Activated CD4-positive, alpha-beta T cell treated with anti-CD3 and anti-CD28 coated beads, Interleukin-2, Interleukin-4, amounts not matched to agents 100 ng/mL and 50 ng/mL, durations not matched to agents 16 hours and 8 hours (primary cell): ENCODE measurements at regions not wholly inside any gene's neighbourhood (a gene's known extent, or its start where the extent isn't known, plus 50 kb on each side); places are given as distances from the start of the nearest gene placed in this dataset.

Experiments
- DNase-seq: peaks from one replicate; pipeline ENCODE4 v3.0.0-alpha.2; 2020; ENCODE audit warnings: low spot score

GRCh38 chr16:35733971-35734702 is 2274.7 kb downstream of the TP53TG3F start:
- no peak for DNase-seq

- DNase-seq: no peak
Observed at GRCh38 chr16:35734728-35735402, 2275.5 kb downstream of the TP53TG3F start.

- DNase-seq: no peak
Observed at GRCh38 chr16:35735403-35736251, 2276.2 kb downstream of the TP53TG3F start.

- DNase-seq: no peak
Observed at GRCh38 chr16:35736546-35736945, 2277.1 kb downstream of the TP53TG3F start.

GRCh38 chr16:35737076-35737475 is 2277.7 kb downstream of the TP53TG3F start:
- no peak for DNase-seq

- DNase-seq: no peak
Observed at GRCh38 chr16:35741546-35741945, 2282.1 kb downstream of the TP53TG3F start.

- DNase-seq: no peak
Observed at GRCh38 chr16:35743101-35743692, 2283.8 kb downstream of the TP53TG3F start.

- DNase-seq: no peak
Observed at GRCh38 chr16:35744084-35744483, 2284.7 kb downstream of the TP53TG3F start.

- no peak for DNase-seq
Observed at GRCh38 chr16:35744726-35745125, 2285.3 kb downstream of the TP53TG3F start.

- DNase-seq: no peak
Observed at GRCh38 chr16:35745191-35745590, 2285.8 kb downstream of the TP53TG3F start.

GRCh38 chr16:35745821-35746248 is 2286.4 kb downstream of the TP53TG3F start:
- DNase-seq: no peak

GRCh38 chr16:35746281-35746962 is 2287.0 kb downstream of the TP53TG3F start:
- no peak for DNase-seq

- no peak for DNase-seq
Observed at GRCh38 chr16:35746963-35747657, 2287.7 kb downstream of the TP53TG3F start.

GRCh38 chr16:35747658-35748455 is 2288.4 kb downstream of the TP53TG3F start:
- no peak for DNase-seq

GRCh38 chr16:35748621-35749252 is 2289.3 kb downstream of the TP53TG3F start:
- no peak for DNase-seq

- no peak for DNase-seq
Observed at GRCh38 chr16:35749253-35750141, 2290.1 kb downstream of the TP53TG3F start.

GRCh38 chr16:35750157-35750689 is 2290.8 kb downstream of the TP53TG3F start:
- no peak for DNase-seq

- no peak for DNase-seq
Observed at GRCh38 chr16:35750701-35751104, 2291.3 kb downstream of the TP53TG3F start.
